NCI-H2196 (cell line): ENCODE measurements at regions not wholly inside any gene's neighbourhood (a gene's known extent, or its start where the extent isn't known, plus 50 kb on each side); places are given as distances from the start of the nearest gene placed in this dataset.
"Not testable (repeated sequence)": the region's sequence is repeated elsewhere in the genome, so short reads cannot be mapped to it uniquely, and the experiment has no call there.

ENCODE experiments used
- DNase-seq: peaks from one replicate; lab custom pipeline; 2025; ENCODE audit not compliant: unreplicated experiment; lab: John Stamatoyannopoulos, UW

DNA sequence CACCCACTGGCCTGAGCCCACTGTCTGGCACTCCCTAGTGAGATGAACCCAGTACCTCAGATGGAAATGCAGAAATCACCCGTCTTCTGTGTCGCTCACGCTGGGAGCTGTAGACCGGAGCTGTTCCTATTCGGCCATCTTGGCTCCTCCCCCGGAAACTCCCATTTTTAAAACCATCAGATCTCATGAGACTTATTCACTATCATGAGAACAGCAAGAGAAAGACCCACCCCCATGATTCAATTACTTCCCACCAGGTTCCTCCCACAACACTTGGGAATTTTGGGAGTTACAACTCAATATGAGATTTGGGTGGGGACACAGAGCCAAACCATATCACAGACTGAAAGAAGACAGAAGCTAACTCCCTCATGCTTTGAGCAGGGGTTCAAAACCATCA lies 134.5 kb downstream of the SLC39A8 start:
- DNase-seq = not testable (repeated sequence)

DNA sequence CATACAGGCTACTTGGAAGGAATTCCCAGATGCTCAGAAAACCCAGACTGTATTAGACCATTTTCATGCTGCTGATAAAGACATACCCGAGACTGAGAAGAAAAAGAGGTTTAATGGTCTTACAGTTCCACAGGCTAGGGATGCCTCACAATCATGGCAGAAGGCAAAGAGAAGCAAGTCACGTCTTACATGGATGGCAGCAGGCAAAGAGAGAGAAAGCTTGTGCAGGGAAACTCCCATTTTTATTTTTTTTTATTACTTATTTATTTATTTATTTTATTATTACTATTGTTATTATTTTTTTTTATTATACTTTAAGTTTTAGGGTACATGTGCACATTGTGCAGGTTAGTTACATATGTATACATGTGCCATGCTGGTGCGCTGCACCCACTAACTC lies 140.6 kb downstream of the SLC39A8 start:
- DNase-seq = not testable (repeated sequence)

DNA sequence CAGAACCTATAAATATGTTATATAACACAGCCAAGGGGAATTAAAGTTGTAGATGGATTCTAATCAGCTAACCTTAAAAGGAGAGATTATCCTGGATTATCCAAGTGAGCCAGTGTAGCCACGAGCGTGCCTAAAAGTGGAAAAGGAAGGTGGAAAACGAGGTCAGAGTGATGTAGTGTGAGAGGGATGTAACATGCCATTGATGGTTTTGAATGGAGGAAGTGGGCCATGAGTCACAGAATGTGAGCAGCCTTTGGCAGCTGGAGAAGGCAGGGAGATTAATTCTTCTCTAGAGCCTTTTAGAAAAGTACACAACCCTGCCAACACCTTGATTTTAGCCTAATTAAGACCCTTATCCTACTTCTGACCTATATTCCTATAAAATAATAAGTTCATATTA lies 149.1 kb downstream of the SLC39A8 start:
- DNase-seq = no peak

DNA sequence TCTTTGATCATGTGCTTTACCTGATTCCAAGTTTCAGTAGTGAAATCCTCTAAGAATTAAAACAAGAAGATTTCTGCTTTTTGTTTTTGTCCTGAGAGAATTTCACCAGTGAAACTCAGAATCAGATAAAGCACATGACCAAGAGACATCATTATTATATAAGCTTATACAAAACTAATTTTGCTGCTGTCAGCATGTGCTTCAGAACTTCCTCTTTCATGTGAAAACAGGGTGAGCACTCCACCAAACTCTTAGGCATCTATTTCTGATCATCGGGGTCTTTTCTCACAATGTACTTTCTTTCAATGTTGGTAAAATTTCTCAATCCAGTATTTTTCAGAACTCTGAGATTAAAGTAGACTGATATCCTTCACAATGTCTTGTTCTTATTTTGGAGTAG lies 152.1 kb downstream of the SLC39A8 start:
- DNase-seq = no peak

DNA sequence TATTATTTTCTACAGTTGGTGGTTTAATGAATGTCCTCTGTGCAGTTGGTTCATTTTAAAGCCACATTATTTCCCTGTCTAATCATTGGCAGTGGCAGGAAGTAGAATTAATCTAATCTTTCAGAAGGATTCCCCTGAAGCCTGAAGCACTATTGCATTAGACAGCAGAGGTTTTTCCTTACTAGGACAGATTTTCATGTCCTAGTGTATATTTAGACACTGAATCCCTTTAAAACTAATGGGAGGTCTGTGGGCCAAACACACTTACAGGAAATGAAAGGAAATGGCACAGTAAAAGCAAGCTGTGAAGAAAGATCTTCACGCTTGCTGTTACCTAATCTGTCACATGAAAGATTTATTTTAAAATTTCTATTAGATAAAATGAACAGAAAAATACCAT lies 165.2 kb downstream of the SLC39A8 start:
- DNase-seq = no peak

DNA sequence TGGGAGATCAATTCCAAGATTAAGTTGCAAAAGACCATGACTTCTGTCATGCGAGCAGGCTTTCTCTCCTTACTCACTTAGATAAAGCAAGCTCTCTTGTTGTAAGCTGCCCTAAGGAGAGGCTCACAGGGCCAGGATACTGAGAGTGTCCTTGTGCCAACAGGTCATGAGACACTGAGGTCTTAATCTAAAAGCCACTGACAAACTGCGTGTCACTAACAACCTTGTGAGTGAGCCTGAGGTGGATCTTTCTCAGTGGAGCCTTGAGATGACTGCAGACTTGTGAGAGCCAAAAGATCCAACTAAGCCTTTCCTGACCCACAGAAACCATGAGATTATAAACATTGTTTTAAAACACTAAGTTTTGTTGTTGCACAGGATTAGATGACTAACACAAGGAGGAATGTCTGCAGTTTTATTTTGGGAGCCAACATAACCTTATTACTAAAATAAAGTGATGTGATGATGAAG lies 170.5 kb downstream of the SLC39A8 start:
- no peak for DNase-seq

DNA sequence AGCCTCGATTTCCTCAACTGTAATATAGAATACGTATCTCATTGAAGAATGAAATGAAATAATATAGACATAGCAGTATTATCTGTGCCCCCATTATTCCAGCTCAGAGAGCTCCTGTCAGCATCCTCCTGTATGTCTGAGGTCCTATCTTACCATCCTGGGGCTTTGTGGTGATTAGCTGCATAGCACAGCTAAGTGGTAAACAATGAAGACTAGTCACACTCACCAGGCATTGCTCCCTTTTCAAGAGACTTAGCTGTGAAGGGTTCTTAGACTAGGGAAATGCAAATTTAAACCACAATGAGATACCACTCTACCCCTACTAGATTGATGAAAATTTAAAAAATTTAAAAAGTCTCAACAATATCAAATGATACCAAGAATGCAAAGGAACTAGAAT lies 172.9 kb downstream of the SLC39A8 start:
- no peak for DNase-seq

DNA sequence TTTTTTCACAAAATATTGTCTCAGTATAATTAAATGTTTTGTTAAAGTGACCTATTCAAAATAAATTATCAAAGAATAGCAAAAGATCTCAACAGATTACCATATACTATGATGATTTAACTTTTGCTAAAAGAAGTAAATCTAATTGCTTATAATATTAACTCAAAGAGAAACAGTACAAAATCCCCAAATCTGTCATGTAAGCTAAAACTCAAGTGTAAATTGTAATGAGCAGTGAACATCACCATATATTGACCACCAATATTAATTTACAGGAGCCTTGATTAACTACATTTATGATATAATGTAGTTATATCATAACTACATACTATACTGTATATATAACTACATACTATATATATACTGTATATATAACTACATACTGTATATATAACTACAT lies 174.4 kb downstream of the SLC39A8 start:
- no peak for DNase-seq

DNA sequence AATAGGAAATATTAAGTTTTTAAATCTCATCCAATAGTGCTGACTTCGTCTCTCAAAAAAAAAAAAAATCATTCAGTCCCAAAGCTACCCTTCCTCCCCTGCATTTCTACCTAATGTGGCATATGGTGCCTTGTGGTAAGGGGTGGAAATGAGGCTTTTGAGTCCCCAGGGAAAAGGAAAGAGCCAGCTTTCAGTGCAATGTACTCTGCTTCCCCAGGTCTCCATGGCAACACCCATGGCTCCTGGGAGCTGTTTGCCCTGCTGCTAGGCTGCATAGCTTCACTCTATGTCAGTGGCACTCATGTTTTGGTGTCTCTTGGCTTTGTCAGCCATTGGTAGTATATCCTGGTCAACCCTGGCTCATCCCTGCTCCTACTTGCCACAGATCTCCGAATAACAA lies 175.9 kb downstream of the SLC39A8 start:
- peak; percentile 3 for DNase-seq

DNA sequence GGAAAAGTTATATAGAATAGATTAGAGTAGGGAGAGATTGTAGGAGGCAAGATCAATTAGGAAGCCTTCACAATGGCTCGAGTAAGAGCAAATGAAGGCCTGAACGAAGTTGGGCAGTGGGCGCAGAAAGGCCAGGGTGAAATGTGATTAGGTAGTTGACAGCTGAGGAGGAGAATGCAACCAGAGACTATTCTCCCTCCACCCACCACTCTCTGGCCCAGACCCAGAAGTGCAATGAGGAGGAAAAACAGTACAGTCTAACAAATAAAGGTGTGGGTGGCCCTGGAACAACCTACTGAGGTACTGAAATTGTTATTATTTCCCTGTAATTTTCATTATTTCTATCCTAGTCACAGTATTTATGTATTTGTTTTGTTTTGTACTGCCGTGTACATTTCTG lies 176.7 kb downstream of the SLC39A8 start:
- no peak for DNase-seq

DNA sequence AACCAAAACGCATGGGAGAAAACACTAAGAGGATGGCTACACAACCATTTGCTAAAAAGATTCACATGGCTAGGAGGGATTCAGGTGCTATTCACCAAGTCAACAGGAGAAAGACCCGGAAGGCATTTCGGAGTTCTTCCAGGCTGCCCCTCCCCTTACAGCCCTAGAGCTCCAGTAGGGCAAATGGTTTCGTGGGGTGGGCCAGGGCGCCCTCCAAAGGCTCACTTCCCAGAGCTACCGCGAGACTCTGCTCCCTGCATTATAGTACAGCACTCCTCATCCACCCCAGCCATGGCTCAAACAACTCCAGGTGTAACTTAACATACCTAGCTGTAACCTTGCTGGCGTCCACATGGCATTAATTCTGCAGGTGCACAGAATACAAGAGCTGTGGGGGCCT lies 179.7 kb downstream of the SLC39A8 start:
- DNase-seq = no peak

DNA sequence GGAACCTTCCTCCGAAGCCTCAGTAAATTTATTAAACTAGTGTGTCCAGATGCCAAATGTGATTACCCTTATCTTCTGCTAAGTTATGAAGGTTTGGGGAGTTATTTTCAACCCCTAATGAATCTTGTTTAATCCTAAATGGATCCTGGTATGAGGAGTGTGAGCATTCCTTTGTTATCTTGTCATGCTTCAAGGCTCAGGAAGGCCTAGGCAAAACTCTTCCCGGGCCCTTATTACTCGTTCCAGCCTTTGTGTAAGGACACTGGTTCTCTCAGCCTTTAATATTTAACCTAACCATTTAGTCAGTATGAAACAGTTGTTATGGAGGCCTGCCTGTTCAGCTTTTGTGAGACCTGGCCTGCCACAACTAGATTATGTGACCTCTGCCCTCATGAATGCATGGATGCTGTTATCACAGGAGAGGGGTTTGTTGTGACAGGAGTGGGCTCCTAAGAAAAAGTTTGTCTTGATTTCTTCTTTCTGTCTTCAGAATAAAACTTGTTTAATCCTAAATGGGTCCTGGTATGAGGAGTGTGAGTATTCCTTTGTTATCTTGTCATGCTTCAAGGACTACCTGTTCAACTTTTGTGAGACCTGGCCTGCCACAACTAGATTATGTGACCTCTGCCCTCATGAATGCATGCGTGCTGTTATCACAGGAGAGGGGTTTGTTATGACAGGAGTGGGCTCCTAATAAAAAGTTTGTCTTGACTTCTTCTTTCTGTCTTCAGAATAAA lies 181.7 kb downstream of the SLC39A8 start:
- no peak for DNase-seq

DNA sequence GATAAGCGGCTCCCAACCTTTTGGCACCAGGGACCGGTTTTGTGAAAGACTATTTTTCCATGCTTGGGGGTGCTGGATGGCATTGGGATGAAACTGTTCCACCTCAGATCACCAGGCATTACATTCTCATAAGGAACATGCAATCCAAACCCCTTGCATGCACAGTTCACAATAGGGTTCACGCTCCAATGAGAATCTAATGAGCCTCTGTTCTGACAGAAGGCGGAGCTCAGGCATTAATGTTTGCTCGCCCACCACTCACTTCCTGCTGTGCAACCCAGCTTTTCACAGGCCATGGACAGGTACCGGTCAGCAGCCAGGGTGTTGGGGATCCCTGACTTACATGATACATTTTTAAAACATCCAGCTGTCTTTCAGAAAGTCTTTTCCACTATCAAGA lies 187.3 kb downstream of the SLC39A8 start:
- DNase-seq = no peak

DNA sequence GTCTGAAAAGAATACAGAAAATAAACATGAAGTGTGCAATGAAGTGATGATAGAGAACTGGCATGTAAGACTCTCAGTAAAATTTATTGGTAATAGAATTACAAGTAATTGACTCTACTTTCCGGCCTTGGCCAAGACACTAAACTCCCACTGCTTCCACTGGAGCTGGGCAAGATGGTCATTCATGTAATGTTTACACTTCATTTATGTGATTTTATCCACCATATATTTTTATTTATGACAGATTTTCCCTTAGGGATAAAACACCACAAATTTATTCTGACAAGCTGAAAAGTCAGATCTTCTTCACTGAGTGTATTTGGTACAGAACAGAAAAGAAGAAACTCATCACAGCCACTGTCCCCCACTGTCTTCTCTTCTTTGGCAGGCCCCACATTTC lies 191.9 kb downstream of the SLC39A8 start:
- no peak for DNase-seq

DNA sequence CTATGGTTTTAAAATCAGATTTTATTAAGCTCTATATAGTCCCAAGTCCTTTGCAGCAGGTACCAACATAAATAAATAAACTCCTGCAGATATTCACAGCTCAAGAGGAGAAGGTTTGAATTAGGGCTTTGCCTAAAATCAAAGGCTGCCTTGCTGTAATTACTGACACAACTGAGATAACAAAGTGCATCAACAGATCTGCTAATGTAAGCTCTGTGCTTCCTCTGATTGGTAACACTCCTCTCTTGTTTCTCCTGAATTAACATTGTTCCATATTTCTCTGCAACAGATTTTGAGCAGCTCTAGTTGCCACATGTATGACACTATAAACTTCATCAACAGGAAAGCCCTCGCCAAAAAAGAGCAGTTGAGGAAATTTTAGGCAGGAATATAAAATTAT lies 193.6 kb downstream of the SLC39A8 start:
- no peak for DNase-seq

DNA sequence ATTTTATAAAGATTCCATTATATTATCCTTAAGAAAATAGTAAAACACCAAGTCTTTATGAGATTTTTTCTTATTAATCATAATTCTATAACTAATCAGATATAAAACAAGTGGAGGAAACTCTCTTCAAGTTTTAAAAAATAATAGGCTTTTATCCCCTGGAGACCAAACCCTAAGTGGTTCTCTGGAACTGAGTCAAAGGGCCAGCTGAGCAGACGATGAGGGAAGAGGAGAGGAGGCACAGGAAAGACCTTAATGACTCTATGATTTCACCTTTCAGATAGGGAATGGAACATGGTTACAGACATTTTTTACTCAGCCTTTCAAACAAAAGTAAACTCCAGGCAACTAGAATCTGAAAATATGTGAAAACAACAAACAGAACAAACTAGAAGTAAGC lies 201.8 kb downstream of the SLC39A8 start:
- no peak for DNase-seq

DNA sequence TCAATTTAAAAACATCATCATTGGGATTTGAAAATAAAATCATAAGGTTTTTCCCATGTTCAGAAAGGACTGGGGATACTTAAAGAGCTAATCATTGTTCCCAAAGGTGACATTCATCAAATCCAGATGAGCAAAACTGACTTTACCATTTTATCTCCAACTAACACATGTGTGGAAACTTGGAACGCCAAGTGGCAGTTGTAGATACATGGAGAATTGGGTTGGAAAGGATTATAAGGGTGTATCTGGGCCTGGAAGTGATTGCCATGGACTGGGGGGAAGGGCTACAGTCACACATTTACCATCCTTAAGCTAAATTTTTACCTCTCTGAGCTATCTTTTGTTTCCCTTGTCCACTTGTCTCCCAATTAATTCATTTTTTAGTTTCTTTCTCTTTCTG lies 203.4 kb downstream of the SLC39A8 start:
- DNase-seq = no peak

DNA sequence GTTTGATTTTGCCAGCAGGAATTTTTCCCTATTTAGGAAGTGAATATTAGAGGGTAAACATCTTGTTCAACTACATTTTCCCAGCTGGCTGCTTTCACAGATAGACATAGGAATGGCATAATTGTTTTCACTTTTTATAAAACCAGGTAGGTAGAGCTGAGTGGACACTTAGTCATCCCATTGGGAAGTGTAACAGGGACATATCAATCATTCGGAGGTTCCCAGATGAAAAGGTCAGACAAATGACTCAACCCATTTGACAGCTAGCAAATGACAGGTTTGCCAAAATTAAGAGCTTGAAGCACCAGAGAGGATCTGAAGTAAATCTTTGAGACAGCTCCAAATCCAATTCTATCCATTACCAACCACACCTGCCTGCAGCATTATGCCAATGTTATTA lies 205.3 kb downstream of the SLC39A8 start:
- no peak for DNase-seq

DNA sequence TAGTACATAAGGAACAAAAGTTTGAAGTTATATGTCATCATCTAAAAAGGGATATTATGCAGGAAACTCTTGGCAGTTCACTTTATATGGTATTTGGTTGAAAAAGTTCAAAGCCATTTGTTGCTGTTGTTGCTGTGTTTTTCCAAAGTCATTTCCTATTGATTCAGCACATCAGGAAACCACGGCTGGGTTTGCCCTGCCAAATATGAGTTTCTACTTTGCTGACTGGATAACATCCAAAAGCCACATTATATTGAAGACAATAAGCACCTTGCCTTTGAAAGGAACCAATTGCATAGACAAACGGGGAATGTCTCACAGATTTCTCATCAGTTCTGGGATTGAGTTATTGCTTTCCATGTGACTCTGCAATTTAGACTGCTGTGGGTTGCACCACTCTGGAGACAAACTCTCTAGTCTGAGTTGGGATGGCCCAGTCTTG lies 206.1 kb downstream of the SLC39A8 start:
- no peak for DNase-seq

DNA sequence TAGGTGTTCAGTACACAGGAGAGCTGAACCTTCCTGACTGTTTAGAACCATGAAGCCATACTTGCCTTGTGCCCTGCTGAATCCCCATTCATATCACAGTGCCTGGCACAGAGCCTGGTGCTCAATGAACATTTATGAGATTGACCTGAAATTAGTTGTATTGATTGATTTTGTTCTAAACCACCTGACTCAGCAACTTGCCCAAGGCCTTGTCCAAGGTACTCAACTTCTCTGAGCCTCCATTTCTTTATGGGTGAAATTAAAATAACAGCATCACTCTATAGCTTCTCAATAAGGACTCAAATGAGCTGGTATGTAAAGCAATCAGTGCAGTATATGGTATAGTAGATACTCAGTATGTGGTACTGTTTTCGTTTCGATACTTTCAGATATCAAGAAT lies 208.1 kb downstream of the SLC39A8 start:
- DNase-seq = no peak

DNA sequence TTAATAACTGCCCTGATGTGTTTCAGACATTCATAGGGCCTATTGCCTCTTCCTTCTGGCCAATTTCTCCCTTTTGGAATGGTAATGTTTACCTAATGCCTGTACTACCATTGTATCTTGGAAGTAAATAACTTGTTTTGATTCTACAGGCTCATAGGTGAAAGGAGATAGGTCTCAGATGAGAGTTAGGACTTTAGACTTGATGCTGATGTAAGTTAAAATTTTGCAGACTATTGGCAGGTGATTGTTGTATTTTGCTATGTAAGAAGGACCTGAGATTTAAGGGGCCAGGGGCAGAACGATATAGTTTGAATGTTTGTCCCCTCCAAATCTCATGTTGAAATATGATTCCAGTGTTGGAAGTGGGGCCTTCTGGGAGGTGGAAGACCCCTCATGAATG lies 215.5 kb downstream of the SLC39A8 start:
- DNase-seq = no peak
